ENCODE measurements at regions not wholly inside any gene's neighbourhood (a gene's known extent, or its start where the extent isn't known, plus 50 kb on each side); places are given as distances from the start of the nearest gene placed in this dataset.

- TF ChIP-seq RAD21 (CRISPR knock-in tag; IDR thresholded peaks at IDR 0.05) (no peak), NR2F1 (CRISPR knock-in tag; IDR thresholded peaks at IDR 0.05) (no peak), ZNF280D (CRISPR knock-in tag; IDR thresholded peaks at IDR 0.05) (no peak), CTCF (CRISPR knock-in tag; IDR thresholded peaks at IDR 0.05) (no peak), DNMT1 (CRISPR knock-in tag; IDR thresholded peaks at IDR 0.05) (no peak), ZNF556 (CRISPR knock-in tag; IDR thresholded peaks at IDR 0.05; ENCODE audit: borderline replicate concordance) (no peak), CAMTA2 (CRISPR knock-in tag; IDR thresholded peaks at IDR 0.05; ENCODE audit: borderline replicate concordance) (no peak), ZNF431 (CRISPR knock-in tag; IDR thresholded peaks at IDR 0.05; ENCODE audit: borderline replicate concordance, low read depth) (no peak), DBP (CRISPR knock-in tag; IDR thresholded peaks at IDR 0.05; ENCODE audit: not compliant biosample characterization) (no peak), EZH2 (conservative IDR thresholded peaks at IDR 0.05; ENCODE audit: low read depth, low read length) (no peak), CBX5 (CRISPR knock-in tag; IDR thresholded peaks at IDR 0.05; ENCODE audit: borderline replicate concordance) (no peak)
These were observed 204.8 kb downstream of the HDGFL1 start for GRCh38 chr6:22774129-22774528.

Data from HepG2 (cell line).